K562 (cell line): ENCODE measurements at regions not wholly inside any gene's neighbourhood (a gene's known extent, or its start where the extent isn't known, plus 50 kb on each side); places are given as distances from the start of the nearest gene placed in this dataset.

Experiments
- ATAC-seq: fragments of 200-7000 bp; cut with Tn5 transposase; 3 replicates; pipeline ENCODE4 v1.9.1; 2020; ENCODE audit warnings: moderate library complexity
- BruUV-seq: library from RNA; stranded (reverse); fragments of 400-500 nt; replicated peaks from 2 replicates; lab custom pipeline; 2021; lab: Mats Ljungman, UMichigan
- CTCF ChIA-PET: fragments of 300-600 bp; formaldehyde crosslinking; extraction: SDS; loops from one replicate; lab custom pipeline; 2021; ENCODE audit warnings: low intra/inter-chr PET ratio; lab: Yijun Ruan, JAX
- POLR2A ChIA-PET: fragments of 300-600, 350-650 bp; sonication (Branson Sonifier 250); formaldehyde crosslinking; extraction: SDS; loops from one replicate; lab custom pipeline; 2021; ENCODE audit warnings: antibody characterized with exemption, inconsistent platforms; lab: Yijun Ruan, JAX
- DNase-seq, 4 experiments: peaks; one replicate each; pipeline versions ENCODE4 v3.0.0 to v3.0.0-alpha.2; 2011 to 2018; ENCODE audit warnings: low spot score in 3 of 4, mixed read lengths in 3 of 4; ENCODE audit errors: extremely low read depth in 1 of 4
- FAIRE-seq: peaks from 2 replicates; lab custom pipeline; 2011; peaks lifted over from hg19 to GRCh38; lab: Jason Lieb, UNC
- H2AFZ ChIP-seq: 2 replicates; pipeline ENCODE4 v1.6.0; 2011; ENCODE audit warnings: low read depth, low read length, control low read depth, inconsistent platforms
- H3K27ac ChIP-seq: fragments of 200-600 bp; 3 replicates; pipeline ENCODE4 v1.8.0; 2011; ENCODE audit warnings: low read depth, mild to moderate bottlenecking, control low read depth, inconsistent platforms, low read length, moderate library complexity, mixed read lengths; ENCODE audit errors: extremely low read depth
- H3K27me3 ChIP-seq, 2 experiments: fragments of 300-600 bp in 1 of 2; 2 replicates in 1 of 2; 3 replicates in 1 of 2; pipeline versions ENCODE4 v1.6.0 to v1.8.0; 2011; ENCODE audit warnings: inconsistent platforms in 2 of 2, low read length in 2 of 2, mild to moderate bottlenecking in 1 of 2, mixed read lengths in 1 of 2, moderate library complexity in 1 of 2; ENCODE audit not compliant: control insufficient read depth in 2 of 2, insufficient read depth in 2 of 2
- H3K36me3 ChIP-seq: fragments of 300-600 bp; 3 replicates; pipeline ENCODE4 v1.8.0; 2011; ENCODE audit warnings: mild to moderate bottlenecking, low read length, inconsistent platforms; ENCODE audit not compliant: control insufficient read depth, insufficient read depth
- H3K4me1 ChIP-seq, 2 experiments: fragments of 200-600 bp in 1 of 2; replicated peaks in 1 of 2; 2 replicates in 1 of 2; 3 replicates in 1 of 2; pipeline versions ENCODE4 v1.5.1 to v1.8.0; 2011; ENCODE audit warnings: inconsistent platforms in 2 of 2, low read length in 2 of 2, mild to moderate bottlenecking in 1 of 2, mixed read lengths in 1 of 2, moderate library complexity in 1 of 2; ENCODE audit not compliant: control insufficient read depth in 2 of 2, insufficient read depth in 2 of 2
- H3K4me2 ChIP-seq: 2 replicates; pipeline ENCODE4 v1.6.1; 2011; ENCODE audit warnings: low read length, control low read depth, inconsistent platforms, mixed read lengths; ENCODE audit not compliant: insufficient read depth
- H3K4me3 ChIP-seq: fragments of 200-600 bp; sonication (generic), shearing (Covaris generic); 2 replicates; pipeline ENCODE4 v1.5.1; 2016; ENCODE audit warnings: control low read depth, inconsistent platforms
- H3K79me2 ChIP-seq: fragments of 200-600 bp; 3 replicates; pipeline ENCODE4 v1.8.0; 2011; ENCODE audit warnings: low read length, inconsistent platforms; ENCODE audit not compliant: control insufficient read depth, insufficient read depth
- H3K9ac ChIP-seq, 2 experiments: 2 replicates each; pipeline versions ENCODE4 v1.6.0 to v1.6.1; 2011; ENCODE audit warnings: low read depth in 2 of 2, low read length in 2 of 2, control low read depth in 1 of 2, inconsistent platforms in 1 of 2, mild to moderate bottlenecking in 1 of 2, mixed read lengths in 1 of 2; ENCODE audit not compliant: insufficient read depth in 1 of 2
- H3K9me1 ChIP-seq: one replicate; pipeline ENCODE4 v1.6.0; 2011; ENCODE audit warnings: inconsistent platforms, mild to moderate bottlenecking, low read length, moderate library complexity; ENCODE audit not compliant: control insufficient read depth, insufficient read depth
- H3K9me3 ChIP-seq: replicated peaks from 2 replicates; pipeline ENCODE4 v1.5.1; 2011; ENCODE audit warnings: low read depth, low read length, inconsistent platforms; ENCODE audit not compliant: control insufficient read depth, insufficient read depth
- H4K20me1 ChIP-seq: replicated peaks from 2 replicates; pipeline ENCODE4 v1.6.1; 2011; ENCODE audit warnings: low read length, inconsistent platforms, mixed read lengths; ENCODE audit not compliant: control insufficient read depth, insufficient read depth
- PRMT5 ChIP-seq: sonication (generic); formaldehyde crosslinking; IDR thresholded peaks from 2 replicates; pipeline ENCODE4 v1.5.0; 2020; ENCODE audit warnings: missing genetic modification reagents
- TRIM28 ChIP-seq: fragments of 450-650 bp; IDR thresholded peaks from 2 replicates; pipeline ENCODE4 v1.6.1; 2017
- WGBS: fragments of 100-300 bp; shearing (Covaris generic); methylation state at CpG from one replicate; pipeline ENCODE4 v1.1.6; 2016; ENCODE audit warnings: low coverage, mixed read lengths; ENCODE audit not compliant: insufficient coverage; ENCODE audit errors: missing lambda C conversion rate; 5-methylcytosine and 5-hydroxymethylcytosine counted together
- in situ Hi-C: fragments of 300-500 bp; cut with MboI; formaldehyde crosslinking; loops from 4 replicates; pipeline ENCODE4 v1.15.0; 2018; ENCODE audit warnings: inconsistent platforms, mixed read lengths
- intact Hi-C: fragments of 100-400 bp; cut with micrococcal nuclease; formaldehyde crosslinking; loops from 2 replicates; pipeline ENCODE4 v1.14.2; 2022
- TF ChIP-seq, protein P1 (sequence below): fragments of 250-450 bp; sonication (Bioruptor Pico); IDR thresholded peaks from 2 replicates; pipeline ENCODE4 v1.5.0; 2021; ENCODE audit warnings: mild to moderate bottlenecking, moderate library complexity
- TF ChIP-seq, protein P2 (sequence below): sonication (generic); formaldehyde crosslinking; IDR thresholded peaks from 2 replicates; pipeline ENCODE4 v1.9.0; 2022; ENCODE audit warnings: mild to moderate bottlenecking, missing genetic modification reagents
- TF ChIP-seq, protein P3 (sequence below): fragments of 250-450 bp; sonication (Bioruptor Pico); IDR thresholded peaks from 2 replicates; pipeline ENCODE4 v1.9.0; 2021; ENCODE audit warnings: mild to moderate bottlenecking
- TF ChIP-seq, protein P4 (sequence below): fragments of 200-800 bp; sonication (Bioruptor generic); IDR thresholded peaks from 2 replicates; pipeline ENCODE4 v1.6.1; 2016; ENCODE audit warnings: missing genetic modification characterization, missing compliant biosample characterization
- TF ChIP-seq, protein P5 (sequence below): fragments of 250-450 bp; sonication (Bioruptor Pico); IDR thresholded peaks from 2 replicates; pipeline ENCODE4 v1.4.0; 2020; ENCODE audit warnings: borderline replicate concordance

DNA sequence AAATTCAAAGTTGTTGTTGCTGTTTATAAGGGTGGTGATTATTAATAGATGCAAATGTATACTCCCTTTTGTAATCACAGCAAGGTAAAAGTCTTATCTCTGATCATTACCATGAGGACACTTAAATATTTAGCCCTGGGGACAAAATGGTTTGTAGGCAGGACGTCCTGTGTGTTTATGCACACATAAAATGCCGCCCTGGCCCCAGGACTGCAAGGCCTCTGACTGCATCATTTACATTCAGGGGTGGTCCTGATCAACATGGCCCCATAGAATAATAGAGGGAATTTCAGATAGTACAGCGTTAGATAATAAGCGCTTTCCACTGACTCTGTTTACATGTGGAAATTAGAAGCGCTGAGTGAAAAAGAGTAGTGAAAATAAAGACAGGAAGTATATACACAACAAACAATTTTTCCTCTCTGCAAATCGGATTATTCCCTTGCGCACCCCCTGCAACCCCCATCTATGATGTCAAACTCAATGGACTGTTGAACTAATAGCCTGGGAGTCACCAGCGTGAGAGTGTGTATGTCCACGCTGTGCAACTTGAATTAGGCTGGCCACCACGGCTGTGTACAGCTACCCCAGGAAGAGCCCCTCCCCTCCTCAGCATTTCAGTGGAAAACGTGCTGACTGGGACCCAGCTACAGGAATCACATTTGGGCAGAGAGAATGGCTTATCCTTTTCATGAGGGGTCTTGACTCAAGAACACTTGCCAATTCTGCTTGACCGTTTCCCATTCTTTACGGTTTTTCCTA, 291.5 kb downstream of the SOX11 start:
- POLR2A ChIA-PET, result no interaction called here
- H3K27ac ChIP-seq, result no peak overlapping the region
- no peaks in the 10 kb centered on the region for H3K4me1 ChIP-seq
- BruUV-seq, result no TSS peak
- no peak overlapping the region for H3K9ac ChIP-seq
- 1% methylated on average over 13 of the region's 13 CpGs for WGBS
- H4K20me1 ChIP-seq, result no peaks in the 10 kb centered on the region
- FAIRE-seq (no peak), ATAC-seq (no peak), DNase-seq (no peak)
- H3K4me2 ChIP-seq, result no peak overlapping the region
- CTCF ChIA-PET, result no interaction called here
- no peak overlapping the region for H3K4me3 ChIP-seq
- in situ Hi-C loops (no loop called here), intact Hi-C loops (no loop called here)
- H3K27me3 ChIP-seq, result no peaks in the 10 kb centered on the region
- H2AFZ ChIP-seq, result no peak overlapping the region
- TF ChIP-seq PRMT5 (CRISPR knock-in tag) (no peak), TRIM28 (no peak)
- TF ChIP-seq, protein P1, sequence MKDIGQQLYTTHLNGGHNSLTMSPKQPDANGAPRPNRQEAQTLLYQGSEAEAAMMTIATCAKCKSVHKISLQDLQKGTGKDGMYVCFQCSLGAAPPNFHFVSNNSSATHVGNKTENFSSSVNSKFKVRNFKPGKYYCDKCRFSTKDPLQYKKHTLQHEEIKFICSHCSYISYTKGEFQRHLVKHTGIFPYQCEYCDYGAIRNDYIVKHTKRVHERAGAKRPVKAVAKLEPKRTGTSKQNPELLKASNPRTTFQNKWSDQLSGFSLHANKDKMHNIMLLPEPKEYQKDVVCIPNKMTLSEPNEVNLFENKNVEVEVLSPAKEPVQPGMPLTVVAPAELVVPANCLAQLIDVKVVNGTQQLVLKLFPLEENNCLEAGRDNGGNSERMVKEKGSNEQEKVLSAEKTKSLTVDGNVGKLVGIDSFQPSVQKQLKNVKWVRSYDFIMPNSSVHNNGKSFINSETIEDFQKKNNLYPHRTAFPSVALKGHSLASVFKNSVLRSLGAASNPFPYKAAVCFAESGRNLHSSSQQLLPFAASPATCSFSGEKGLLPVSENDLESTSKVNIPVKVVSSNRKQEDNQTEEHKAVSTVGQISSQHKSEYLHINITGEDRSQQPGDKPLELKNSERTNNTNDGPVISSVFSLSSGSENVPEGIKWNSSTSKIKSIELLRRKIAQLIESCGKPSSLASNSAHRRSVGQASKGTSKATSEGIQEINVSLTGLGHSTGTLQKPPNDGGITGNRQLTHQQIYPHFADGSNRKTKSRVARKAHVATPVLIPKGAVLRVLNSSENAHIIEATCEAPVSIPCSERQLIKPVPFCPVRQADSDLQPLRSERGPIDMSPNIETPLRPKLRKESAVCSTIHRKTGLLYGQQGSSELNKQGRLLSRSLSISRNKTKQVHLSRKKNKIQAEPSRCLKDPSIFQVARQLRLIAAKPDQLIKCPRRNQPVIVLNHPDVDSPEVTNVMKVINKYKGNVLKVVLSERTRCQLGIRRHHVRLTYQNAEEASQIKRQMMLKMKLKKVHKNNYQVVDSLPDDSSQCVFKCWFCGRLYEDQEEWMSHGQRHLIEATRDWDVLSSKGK (CRISPR knock-in tag), result no peak
- TF ChIP-seq, protein P2, sequence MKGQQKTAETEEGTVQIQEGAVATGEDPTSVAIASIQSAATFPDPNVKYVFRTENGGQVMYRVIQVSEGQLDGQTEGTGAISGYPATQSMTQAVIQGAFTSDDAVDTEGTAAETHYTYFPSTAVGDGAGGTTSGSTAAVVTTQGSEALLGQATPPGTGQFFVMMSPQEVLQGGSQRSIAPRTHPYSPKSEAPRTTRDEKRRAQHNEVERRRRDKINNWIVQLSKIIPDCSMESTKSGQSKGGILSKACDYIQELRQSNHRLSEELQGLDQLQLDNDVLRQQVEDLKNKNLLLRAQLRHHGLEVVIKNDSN, result no peak
- TF ChIP-seq, protein P3, sequence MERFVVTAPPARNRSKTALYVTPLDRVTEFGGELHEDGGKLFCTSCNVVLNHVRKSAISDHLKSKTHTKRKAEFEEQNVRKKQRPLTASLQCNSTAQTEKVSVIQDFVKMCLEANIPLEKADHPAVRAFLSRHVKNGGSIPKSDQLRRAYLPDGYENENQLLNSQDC, result no peak
- TF ChIP-seq, protein P4, sequence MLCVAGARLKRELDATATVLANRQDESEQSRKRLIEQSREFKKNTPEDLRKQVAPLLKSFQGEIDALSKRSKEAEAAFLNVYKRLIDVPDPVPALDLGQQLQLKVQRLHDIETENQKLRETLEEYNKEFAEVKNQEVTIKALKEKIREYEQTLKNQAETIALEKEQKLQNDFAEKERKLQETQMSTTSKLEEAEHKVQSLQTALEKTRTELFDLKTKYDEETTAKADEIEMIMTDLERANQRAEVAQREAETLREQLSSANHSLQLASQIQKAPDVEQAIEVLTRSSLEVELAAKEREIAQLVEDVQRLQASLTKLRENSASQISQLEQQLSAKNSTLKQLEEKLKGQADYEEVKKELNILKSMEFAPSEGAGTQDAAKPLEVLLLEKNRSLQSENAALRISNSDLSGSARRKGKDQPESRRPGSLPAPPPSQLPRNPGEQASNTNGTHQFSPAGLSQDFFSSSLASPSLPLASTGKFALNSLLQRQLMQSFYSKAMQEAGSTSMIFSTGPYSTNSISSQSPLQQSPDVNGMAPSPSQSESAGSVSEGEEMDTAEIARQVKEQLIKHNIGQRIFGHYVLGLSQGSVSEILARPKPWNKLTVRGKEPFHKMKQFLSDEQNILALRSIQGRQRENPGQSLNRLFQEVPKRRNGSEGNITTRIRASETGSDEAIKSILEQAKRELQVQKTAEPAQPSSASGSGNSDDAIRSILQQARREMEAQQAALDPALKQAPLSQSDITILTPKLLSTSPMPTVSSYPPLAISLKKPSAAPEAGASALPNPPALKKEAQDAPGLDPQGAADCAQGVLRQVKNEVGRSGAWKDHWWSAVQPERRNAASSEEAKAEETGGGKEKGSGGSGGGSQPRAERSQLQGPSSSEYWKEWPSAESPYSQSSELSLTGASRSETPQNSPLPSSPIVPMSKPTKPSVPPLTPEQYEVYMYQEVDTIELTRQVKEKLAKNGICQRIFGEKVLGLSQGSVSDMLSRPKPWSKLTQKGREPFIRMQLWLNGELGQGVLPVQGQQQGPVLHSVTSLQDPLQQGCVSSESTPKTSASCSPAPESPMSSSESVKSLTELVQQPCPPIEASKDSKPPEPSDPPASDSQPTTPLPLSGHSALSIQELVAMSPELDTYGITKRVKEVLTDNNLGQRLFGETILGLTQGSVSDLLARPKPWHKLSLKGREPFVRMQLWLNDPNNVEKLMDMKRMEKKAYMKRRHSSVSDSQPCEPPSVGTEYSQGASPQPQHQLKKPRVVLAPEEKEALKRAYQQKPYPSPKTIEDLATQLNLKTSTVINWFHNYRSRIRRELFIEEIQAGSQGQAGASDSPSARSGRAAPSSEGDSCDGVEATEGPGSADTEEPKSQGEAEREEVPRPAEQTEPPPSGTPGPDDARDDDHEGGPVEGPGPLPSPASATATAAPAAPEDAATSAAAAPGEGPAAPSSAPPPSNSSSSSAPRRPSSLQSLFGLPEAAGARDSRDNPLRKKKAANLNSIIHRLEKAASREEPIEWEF (CRISPR knock-in tag), result no peak
- TF ChIP-seq, protein P5, sequence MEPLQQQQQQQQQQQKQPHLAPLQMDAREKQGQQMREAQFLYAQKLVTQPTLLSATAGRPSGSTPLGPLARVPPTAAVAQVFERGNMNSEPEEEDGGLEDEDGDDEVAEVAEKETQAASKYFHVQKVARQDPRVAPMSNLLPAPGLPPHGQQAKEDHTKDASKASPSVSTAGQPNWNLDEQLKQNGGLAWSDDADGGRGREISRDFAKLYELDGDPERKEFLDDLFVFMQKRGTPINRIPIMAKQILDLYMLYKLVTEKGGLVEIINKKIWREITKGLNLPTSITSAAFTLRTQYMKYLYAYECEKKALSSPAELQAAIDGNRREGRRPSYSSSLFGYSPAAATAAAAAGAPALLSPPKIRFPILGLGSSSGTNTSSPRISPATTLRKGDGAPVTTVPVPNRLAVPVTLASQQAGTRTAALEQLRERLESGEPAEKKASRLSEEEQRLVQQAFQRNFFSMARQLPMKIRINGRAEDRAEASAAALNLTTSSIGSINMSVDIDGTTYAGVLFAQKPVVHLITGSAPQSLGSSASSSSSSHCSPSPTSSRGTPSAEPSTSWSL (CRISPR knock-in tag), result no peak
- H3K79me2 ChIP-seq, result no peaks in the 10 kb centered on the region
- H3K9me3 ChIP-seq, result no peaks in the 10 kb centered on the region
- no peaks in the 10 kb centered on the region for H3K9me1 ChIP-seq
- no peaks in the 10 kb centered on the region for H3K36me3 ChIP-seq
